ENCODE measurements at regions not wholly inside any gene's neighbourhood (a gene's known extent, or its start where the extent isn't known, plus 50 kb on each side); places are given as distances from the start of the nearest gene placed in this dataset.

DNA sequence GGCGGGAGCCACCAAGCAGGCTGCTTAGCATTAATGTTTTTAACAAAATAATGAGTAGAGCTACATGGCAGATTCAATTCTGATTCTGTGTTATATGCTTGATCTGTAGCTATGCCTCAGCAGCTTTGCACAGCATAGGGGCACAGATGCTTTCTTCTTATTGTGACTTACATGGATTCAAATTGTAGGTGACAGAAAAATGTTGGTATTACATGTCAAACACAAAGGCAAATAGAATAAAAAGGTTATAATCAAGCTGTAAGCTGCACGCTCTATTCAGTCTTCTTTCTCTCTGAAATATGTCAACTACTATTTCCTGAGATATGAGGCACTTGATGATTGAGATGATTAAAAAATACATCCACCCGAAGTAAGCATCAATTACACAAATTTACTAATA lies 1573.8 kb downstream of the FAM181B start:
- TF ChIP-seq, protein P1, sequence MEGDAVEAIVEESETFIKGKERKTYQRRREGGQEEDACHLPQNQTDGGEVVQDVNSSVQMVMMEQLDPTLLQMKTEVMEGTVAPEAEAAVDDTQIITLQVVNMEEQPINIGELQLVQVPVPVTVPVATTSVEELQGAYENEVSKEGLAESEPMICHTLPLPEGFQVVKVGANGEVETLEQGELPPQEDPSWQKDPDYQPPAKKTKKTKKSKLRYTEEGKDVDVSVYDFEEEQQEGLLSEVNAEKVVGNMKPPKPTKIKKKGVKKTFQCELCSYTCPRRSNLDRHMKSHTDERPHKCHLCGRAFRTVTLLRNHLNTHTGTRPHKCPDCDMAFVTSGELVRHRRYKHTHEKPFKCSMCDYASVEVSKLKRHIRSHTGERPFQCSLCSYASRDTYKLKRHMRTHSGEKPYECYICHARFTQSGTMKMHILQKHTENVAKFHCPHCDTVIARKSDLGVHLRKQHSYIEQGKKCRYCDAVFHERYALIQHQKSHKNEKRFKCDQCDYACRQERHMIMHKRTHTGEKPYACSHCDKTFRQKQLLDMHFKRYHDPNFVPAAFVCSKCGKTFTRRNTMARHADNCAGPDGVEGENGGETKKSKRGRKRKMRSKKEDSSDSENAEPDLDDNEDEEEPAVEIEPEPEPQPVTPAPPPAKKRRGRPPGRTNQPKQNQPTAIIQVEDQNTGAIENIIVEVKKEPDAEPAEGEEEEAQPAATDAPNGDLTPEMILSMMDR (IDR thresholded peaks at IDR 0.05) = no peak
- TF ChIP-seq EP300 (IDR thresholded peaks at IDR 0.05) = no peak

Data from sigmoid colon (tissue), 4 donors.